Upper lobe of left lung (tissue), 6 donors: ENCODE measurements at regions not wholly inside any gene's neighbourhood (a gene's known extent, or its start where the extent isn't known, plus 50 kb on each side); places are given as distances from the start of the nearest gene placed in this dataset.
"Not testable (repeated sequence)": the region's sequence is repeated elsewhere in the genome, so short reads cannot be mapped to it uniquely, and the experiment has no call there.

ENCODE experiments used
- ATAC-seq, 2 donors: fragments of 200-7000 bp; cut with Tn5 transposase; one replicate each; pipeline ENCODE4 v1.9.1; 2022; ENCODE audit warnings: mild to moderate bottlenecking in 2 of 2, moderate library complexity in 2 of 2; ENCODE audit not compliant: low FRiP score in 2 of 2
- DNase-seq, 2 donors: peaks; one replicate each; pipeline ENCODE4 v3.0.0-alpha.2; 2019 to 2020
- H3K27ac ChIP-seq, 4 donors: fragments of 200-600 bp; sonication (generic); one replicate each; pipeline ENCODE4 v1.5.1; 2016 to 2019
- H3K27me3 ChIP-seq, 4 donors: fragments of 200-600 bp; sonication (generic); one replicate each; pipeline ENCODE4 v1.5.1; 2017 to 2019
- H3K36me3 ChIP-seq, 4 donors: fragments of 200-600 bp; sonication (generic); one replicate each; pipeline ENCODE4 v1.5.1; 2016 to 2019
- H3K4me1 ChIP-seq, 4 donors: fragments of 200-600 bp; sonication (generic); one replicate each; pipeline ENCODE4 v1.5.1; 2018 to 2019
- H3K4me3 ChIP-seq, 4 donors: fragments of 200-600 bp; sonication (generic); one replicate each; pipeline ENCODE4 v1.5.1; 2017 to 2019; ENCODE audit warnings: mild to moderate bottlenecking in 2 of 4, moderate library complexity in 1 of 4
- H3K9me3 ChIP-seq, 4 donors: fragments of 200-600 bp; sonication (generic); one replicate each; pipeline ENCODE4 v1.5.1; 2018 to 2019
- EP300 ChIP-seq, 4 donors: sonication (generic); formaldehyde crosslinking; IDR thresholded peaks; one replicate each; pipeline ENCODE4 v1.5.1; 2017; ENCODE audit warnings: antibody characterized with exemption in 4 of 4, control low read depth in 2 of 4
- POLR2A ChIP-seq, 4 donors: fragments of 450-650 bp; IDR thresholded peaks; one replicate each; pipeline ENCODE4 v1.5.1; 2016 to 2017; ENCODE audit warnings: antibody characterized with exemption in 4 of 4, mild to moderate bottlenecking in 2 of 4
- POLR2AphosphoS5 ChIP-seq, 2 donors: sonication (generic); formaldehyde crosslinking; IDR thresholded peaks; one replicate each; pipeline ENCODE4 v1.5.1; 2017; ENCODE audit warnings: antibody characterized with exemption in 2 of 2
- WGBS, 2 donors: methylation state at CpG; one replicate each; pipeline ENCODE4 v1.1.5; 2017 to 2018; 5-methylcytosine and 5-hydroxymethylcytosine counted together
- TF ChIP-seq, protein P1 (sequence below), 6 experiments: fragments of 450-650 bp in 4 of 6; fragments of 200-600 bp in 2 of 6; sonication (generic) in 2 of 6; IDR thresholded peaks; one replicate each; pipeline ENCODE4 v1.5.1; 2016 to 2019; ENCODE audit warnings: antibody characterized with exemption in 6 of 6
- donor health status: DM: no; HTN: no; CAD: no; lungs with moderate emphysema.
- donor health status: DM: no; HTN: yes; CAD: no; lungs with severe emphysema.

- Histone ChIP-seq H3K27ac (no peak overlapping the region), H3K4me3 (no peak overlapping the region), H3K9me3 (no peaks in the 10 kb centered on the region), H3K27me3 (no peaks in the 10 kb centered on the region), H3K36me3 (no peaks in the 10 kb centered on the region), H3K4me1 (no peaks in the 10 kb centered on the region)
- no peak for DNase-seq
- 45 to 62% methylated on average over 1 to 2 of the region's 2 CpGs for WGBS, 2 donors
- no peak for TF ChIP-seq POLR2AphosphoS5 (IDR thresholded peaks at IDR 0.05)
- TF ChIP-seq, protein P1, sequence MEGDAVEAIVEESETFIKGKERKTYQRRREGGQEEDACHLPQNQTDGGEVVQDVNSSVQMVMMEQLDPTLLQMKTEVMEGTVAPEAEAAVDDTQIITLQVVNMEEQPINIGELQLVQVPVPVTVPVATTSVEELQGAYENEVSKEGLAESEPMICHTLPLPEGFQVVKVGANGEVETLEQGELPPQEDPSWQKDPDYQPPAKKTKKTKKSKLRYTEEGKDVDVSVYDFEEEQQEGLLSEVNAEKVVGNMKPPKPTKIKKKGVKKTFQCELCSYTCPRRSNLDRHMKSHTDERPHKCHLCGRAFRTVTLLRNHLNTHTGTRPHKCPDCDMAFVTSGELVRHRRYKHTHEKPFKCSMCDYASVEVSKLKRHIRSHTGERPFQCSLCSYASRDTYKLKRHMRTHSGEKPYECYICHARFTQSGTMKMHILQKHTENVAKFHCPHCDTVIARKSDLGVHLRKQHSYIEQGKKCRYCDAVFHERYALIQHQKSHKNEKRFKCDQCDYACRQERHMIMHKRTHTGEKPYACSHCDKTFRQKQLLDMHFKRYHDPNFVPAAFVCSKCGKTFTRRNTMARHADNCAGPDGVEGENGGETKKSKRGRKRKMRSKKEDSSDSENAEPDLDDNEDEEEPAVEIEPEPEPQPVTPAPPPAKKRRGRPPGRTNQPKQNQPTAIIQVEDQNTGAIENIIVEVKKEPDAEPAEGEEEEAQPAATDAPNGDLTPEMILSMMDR (IDR thresholded peaks at IDR 0.05) = no peak
- TF ChIP-seq EP300 (IDR thresholded peaks at IDR 0.05) = no peak
- TF ChIP-seq POLR2A (IDR thresholded peaks at IDR 0.05) = no peak
- ATAC-seq = no peak
Measured at GRCh38 chr2:180246268-180246667, 239.2 kb upstream of the CWC22 start.

DNA sequence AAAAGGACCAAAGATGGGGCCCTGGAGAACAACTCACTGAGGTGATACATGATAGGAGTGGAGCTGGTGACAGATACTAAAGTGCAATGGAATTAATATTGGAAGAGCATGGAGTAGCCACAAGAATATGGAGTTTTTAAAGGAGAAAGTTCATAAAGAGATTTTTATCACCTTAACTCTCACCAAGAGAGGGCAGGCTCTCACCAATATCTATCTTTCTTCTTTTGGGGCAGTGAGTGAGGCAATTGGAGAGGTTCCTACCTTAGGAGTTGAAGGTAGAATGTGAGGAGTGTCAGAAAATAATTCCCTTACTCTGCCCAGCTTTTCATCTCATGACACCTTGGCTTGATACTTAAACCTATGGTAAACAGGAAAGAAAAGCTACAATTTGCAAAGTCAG is 233.7 kb upstream of the CWC22 start:
- Histone ChIP-seq H3K4me1 (no peaks in the 10 kb centered on the region), H3K9me3 (no peaks in the 10 kb centered on the region), H3K27me3 (no peaks in the 10 kb centered on the region), H3K36me3 (no peaks in the 10 kb centered on the region), H3K27ac (no peak overlapping the region), H3K4me3 (no peak overlapping the region)
- DNase-seq (no peak), ATAC-seq (no peak)
- TF ChIP-seq POLR2A (IDR thresholded peaks at IDR 0.05) = no peak
- TF ChIP-seq EP300 (IDR thresholded peaks at IDR 0.05) = no peak
- TF ChIP-seq, protein P1 (IDR thresholded peaks at IDR 0.05) = no peak
- no peak for TF ChIP-seq POLR2AphosphoS5 (IDR thresholded peaks at IDR 0.05)

DNA sequence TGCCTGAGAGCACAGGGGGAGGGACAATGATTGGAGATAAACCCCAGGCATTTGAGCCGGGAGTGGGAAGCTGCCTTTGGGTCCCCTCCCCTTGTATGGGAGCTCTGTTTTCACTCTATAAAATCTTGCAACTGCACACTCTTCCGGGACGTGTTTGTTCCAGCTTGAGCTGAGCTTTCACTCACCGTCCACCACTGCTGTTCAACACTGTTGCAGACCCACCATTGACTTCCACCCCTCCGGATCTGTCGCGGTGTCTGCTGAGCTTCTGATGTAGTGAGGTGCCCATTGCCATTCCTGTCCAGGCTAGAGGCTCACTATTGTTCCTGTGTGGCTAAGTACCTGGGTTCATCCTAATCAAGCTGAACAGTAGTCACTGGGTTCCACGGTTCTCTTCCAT is 231.6 kb upstream of the CWC22 start:
- Histone ChIP-seq H3K36me3 (no peaks in the 10 kb centered on the region), H3K9me3 (no peaks in the 10 kb centered on the region), H3K4me1 (no peaks in the 10 kb centered on the region), H3K27me3 (no peaks in the 10 kb centered on the region), H3K27ac (no peak overlapping the region), H3K4me3 (no peak overlapping the region)
- no peak for DNase-seq
- no peak for TF ChIP-seq EP300 (IDR thresholded peaks at IDR 0.05)
- TF ChIP-seq POLR2A (IDR thresholded peaks at IDR 0.05) = no peak
- TF ChIP-seq, protein P1 (IDR thresholded peaks at IDR 0.05) = no peak
- no peak for TF ChIP-seq POLR2AphosphoS5 (IDR thresholded peaks at IDR 0.05)
- WGBS, 2 donors = 88 to 96% methylated on average over 8 of the region's 8 CpGs
- ATAC-seq = no peak

- 76 to 89% methylated on average over 3 of the region's 3 CpGs for WGBS, 2 donors
- DNase-seq, H3K27me3 ChIP-seq, H3K36me3 ChIP-seq, H3K9me3 ChIP-seq, H3K4me3 ChIP-seq, H3K4me1 ChIP-seq, ATAC-seq, H3K27ac ChIP-seq: not testable (repeated sequence)
Measured at GRCh38 chr2:180236061-180236460, 229.0 kb upstream of the CWC22 start.

DNA sequence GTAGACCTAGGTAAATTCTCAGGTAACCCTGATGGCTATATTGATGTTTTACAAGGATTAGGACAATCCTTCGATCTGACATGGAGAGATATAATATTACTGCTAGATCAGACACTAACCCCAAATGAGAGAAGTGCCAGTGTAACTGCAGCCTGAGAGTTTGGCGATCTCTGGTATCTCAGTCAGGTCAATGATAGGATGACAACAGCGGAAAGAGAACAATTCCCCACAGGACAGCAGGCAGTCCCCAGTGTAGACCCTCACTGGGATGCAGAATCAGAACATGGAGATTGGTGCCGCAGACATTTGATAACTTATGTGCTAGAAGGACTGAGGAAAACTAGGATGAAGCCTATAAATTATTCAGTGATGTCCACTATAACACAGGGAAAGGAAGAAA is 228.4 kb upstream of the CWC22 start:
- H3K27ac ChIP-seq, DNase-seq, H3K4me1 ChIP-seq, ATAC-seq, H3K27me3 ChIP-seq, H3K4me3 ChIP-seq, H3K9me3 ChIP-seq, H3K36me3 ChIP-seq: not testable (repeated sequence)
- WGBS, 2 donors = 87 to 97% methylated on average over 4 of the region's 4 CpGs

DNA sequence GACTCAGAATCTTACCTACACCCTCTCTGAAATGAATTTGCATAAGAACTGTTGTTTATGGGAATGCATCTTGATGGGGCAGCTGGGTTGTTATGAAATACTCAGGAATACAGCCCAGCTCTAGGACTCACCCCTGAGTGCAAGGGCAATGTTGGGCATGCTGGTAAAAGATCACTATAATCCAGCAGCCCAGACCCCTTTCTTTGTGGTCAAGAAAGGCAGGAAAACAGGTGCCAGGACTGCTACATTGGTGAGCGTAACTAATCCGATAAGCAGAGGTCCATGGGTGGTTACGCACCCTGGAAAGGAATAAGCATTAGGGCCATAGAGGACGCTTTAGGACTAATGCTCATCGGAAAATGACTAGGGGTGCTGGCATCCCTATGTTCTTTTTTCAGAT is 227.9 kb upstream of the CWC22 start:
- H3K4me3 ChIP-seq, H3K9me3 ChIP-seq, H3K27ac ChIP-seq, H3K36me3 ChIP-seq, H3K27me3 ChIP-seq, ATAC-seq, H3K4me1 ChIP-seq, DNase-seq: not testable (repeated sequence)
- WGBS, 2 donors = 92 to 93% methylated on average over 5 of the region's 5 CpGs

DNA sequence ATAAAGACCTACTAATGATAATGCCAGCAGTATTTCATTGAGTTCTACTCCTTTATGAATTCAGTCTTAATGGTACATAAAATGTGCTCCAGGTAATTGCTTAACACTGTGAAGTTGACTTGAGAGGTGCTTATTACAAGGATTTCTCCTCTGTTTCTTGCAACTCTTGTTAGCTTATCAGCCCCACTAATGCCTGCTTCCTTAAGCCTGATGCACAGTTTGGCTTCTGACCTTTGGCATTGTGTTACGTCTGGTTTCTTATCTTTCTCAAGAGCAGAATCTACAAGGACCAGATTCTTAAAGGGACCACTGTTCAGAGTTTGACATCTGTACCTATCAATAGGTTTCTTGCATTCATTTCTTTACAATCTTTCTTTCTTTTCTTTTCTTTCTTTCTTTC is 223.9 kb upstream of the CWC22 start:
- H3K27me3 ChIP-seq = no peaks in the 10 kb centered on the region
- no peak overlapping the region for H3K4me3 ChIP-seq
- no peak for TF ChIP-seq EP300 (IDR thresholded peaks at IDR 0.05)
- no peak for TF ChIP-seq POLR2A (IDR thresholded peaks at IDR 0.05)
- TF ChIP-seq, protein P1 (IDR thresholded peaks at IDR 0.05) = no peak
- no peak for TF ChIP-seq POLR2AphosphoS5 (IDR thresholded peaks at IDR 0.05)
- no peak overlapping the region for H3K27ac ChIP-seq
- no peaks in the 10 kb centered on the region for H3K36me3 ChIP-seq
- no peaks in the 10 kb centered on the region for H3K4me1 ChIP-seq
- DNase-seq (no peak), ATAC-seq (no peak)
- 23 to 27% methylated on average over 1 of the region's 1 CpG for WGBS, 2 donors
- no peaks in the 10 kb centered on the region for H3K9me3 ChIP-seq
